ENCODE measurements at regions not wholly inside any gene's neighbourhood (a gene's known extent, or its start where the extent isn't known, plus 50 kb on each side); places are given as distances from the start of the nearest gene placed in this dataset.

DNA sequence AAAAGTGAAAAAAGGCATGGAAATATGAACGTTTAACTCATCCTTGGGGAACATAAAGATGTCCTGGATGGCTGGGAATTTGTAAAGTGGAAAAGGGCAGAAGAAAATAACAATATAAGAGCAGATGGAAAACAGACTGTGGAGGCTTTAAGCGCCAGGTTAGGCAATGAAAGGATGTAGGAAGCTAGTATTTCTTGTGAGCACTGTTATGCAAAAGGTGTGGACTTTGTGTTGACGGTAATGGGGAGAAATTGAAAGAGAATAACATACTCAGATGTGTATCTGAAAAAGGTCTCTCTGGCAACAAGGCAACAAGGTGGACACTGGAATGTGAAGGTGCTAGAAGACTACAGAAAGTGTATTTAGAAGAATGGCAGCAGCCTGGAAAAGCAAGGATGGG is 411.8 kb downstream of the PLPP3 start:
- ATAC-seq = no peak
- no peaks in the 10 kb centered on the region for H3K4me1 ChIP-seq (ENCODE audit: insufficient read depth, low read length)
- no peak overlapping the region for H3K4me3 ChIP-seq (ENCODE audit: low read length)
- no peak overlapping the region for H3K9ac ChIP-seq (ENCODE audit: low read length)
- H2AFZ ChIP-seq (ENCODE audit: low read length) = no peak overlapping the region
- TF ChIP-seq EZH2 (IDR thresholded peaks at IDR 0.05; ENCODE audit: low read length, unreplicated experiment) (no peak), EZH2phosphoT487 (IDR thresholded peaks at IDR 0.05; ENCODE audit: borderline replicate concordance, low read length) (no peak)
- TF ChIP-seq, protein P1, sequence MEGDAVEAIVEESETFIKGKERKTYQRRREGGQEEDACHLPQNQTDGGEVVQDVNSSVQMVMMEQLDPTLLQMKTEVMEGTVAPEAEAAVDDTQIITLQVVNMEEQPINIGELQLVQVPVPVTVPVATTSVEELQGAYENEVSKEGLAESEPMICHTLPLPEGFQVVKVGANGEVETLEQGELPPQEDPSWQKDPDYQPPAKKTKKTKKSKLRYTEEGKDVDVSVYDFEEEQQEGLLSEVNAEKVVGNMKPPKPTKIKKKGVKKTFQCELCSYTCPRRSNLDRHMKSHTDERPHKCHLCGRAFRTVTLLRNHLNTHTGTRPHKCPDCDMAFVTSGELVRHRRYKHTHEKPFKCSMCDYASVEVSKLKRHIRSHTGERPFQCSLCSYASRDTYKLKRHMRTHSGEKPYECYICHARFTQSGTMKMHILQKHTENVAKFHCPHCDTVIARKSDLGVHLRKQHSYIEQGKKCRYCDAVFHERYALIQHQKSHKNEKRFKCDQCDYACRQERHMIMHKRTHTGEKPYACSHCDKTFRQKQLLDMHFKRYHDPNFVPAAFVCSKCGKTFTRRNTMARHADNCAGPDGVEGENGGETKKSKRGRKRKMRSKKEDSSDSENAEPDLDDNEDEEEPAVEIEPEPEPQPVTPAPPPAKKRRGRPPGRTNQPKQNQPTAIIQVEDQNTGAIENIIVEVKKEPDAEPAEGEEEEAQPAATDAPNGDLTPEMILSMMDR (conservative IDR thresholded peaks at IDR 0.05; ENCODE audit: low read depth, low read length) = no peak
- ChIA-PET POLR2A (ENCODE audit: unreplicated experiment) (interaction anchor here (0.7 kb wide), 1 partner anchor 18 kb away, joined by 5 read pairs; no protein-coding TSS in a partner anchor), CTCF (no interaction called here)
- no peaks in the 10 kb centered on the region for H4K20me1 ChIP-seq (ENCODE audit: low read length)
- H3K36me3 ChIP-seq (ENCODE audit: low read depth, low read length) = no peaks in the 10 kb centered on the region
- H3K27ac ChIP-seq (ENCODE audit: low read length) = no peak overlapping the region
- DNase-seq = no peak
- no peaks in the 10 kb centered on the region for H3K79me2 ChIP-seq (ENCODE audit: low read length)
- no peaks in the 10 kb centered on the region for H3F3A ChIP-seq (ENCODE audit: low read length, unreplicated experiment)
- no peaks in the 10 kb centered on the region for H3K9me2 ChIP-seq (replicated peaks; ENCODE audit: low read length)
- intact Hi-C loops (cut with micrococcal nuclease) = no loop called here
- no peaks in the 10 kb centered on the region for H3K9me3 ChIP-seq (ENCODE audit: low read length)
- H3K4me2 ChIP-seq (ENCODE audit: low read length) = no peak overlapping the region
- H3K27me3 ChIP-seq (ENCODE audit: low read length) = no peaks in the 10 kb centered on the region
- no TSS peak for BruUV-seq (replicated peaks)

DNA sequence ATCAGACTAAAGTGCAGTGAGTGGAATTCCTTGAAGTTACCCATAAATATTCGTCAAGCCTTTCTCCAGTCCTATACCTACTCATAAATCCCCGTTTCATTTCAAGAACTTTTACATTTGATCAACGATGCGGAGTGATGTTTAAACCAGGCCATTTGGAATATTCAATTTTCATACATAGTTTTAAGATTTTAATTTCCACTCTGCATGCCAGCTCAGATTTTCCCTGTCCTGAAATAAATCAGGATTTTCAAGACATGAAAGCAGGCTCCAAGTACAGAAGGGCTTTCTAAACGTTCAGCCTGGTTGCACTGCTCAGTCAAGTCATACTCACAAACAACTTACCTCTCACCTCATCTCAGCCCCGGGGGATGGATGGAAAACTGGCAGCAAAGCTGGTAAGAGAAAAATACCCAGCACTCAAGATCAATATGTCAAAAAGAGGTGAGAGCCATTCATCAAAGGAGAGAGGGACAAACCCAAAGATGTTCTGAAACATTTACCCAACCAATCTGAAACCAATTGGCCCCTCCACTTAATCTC is 418.5 kb downstream of the PLPP3 start:
- Histone ChIP-seq H3K4me3 (ENCODE audit: low read length) (no peak overlapping the region), H4K20me1 (ENCODE audit: low read length) (no peaks in the 10 kb centered on the region), H3K9me2 (replicated peaks; ENCODE audit: low read length) (no peaks in the 10 kb centered on the region), H2AFZ (ENCODE audit: low read length) (no peak overlapping the region), H3K79me2 (ENCODE audit: low read length) (no peaks in the 10 kb centered on the region), H3K27me3 (ENCODE audit: low read length) (no peaks in the 10 kb centered on the region), H3K4me2 (ENCODE audit: low read length) (no peak overlapping the region), H3K4me1 (ENCODE audit: insufficient read depth, low read length) (no peaks in the 10 kb centered on the region), H3K36me3 (ENCODE audit: low read depth, low read length) (no peaks in the 10 kb centered on the region), H3K27ac (ENCODE audit: low read length) (no peak overlapping the region), H3K9me3 (ENCODE audit: low read length) (no peaks in the 10 kb centered on the region), H3K9ac (ENCODE audit: low read length) (no peak overlapping the region), H3F3A (ENCODE audit: low read length, unreplicated experiment) (no peaks in the 10 kb centered on the region)
- BruUV-seq (replicated peaks) = no TSS peak
- no peak for ATAC-seq
- no peak for DNase-seq
- POLR2A ChIA-PET (ENCODE audit: unreplicated experiment) = no interaction called here
- CTCF ChIA-PET = no interaction called here
- TF ChIP-seq, protein P1 (conservative IDR thresholded peaks at IDR 0.05; ENCODE audit: low read depth, low read length) = no peak
- TF ChIP-seq EZH2phosphoT487 (IDR thresholded peaks at IDR 0.05; ENCODE audit: borderline replicate concordance, low read length) = no peak
- TF ChIP-seq EZH2 (IDR thresholded peaks at IDR 0.05; ENCODE audit: low read length, unreplicated experiment) = no peak
- intact Hi-C loops (cut with micrococcal nuclease) = no loop called here

DNA sequence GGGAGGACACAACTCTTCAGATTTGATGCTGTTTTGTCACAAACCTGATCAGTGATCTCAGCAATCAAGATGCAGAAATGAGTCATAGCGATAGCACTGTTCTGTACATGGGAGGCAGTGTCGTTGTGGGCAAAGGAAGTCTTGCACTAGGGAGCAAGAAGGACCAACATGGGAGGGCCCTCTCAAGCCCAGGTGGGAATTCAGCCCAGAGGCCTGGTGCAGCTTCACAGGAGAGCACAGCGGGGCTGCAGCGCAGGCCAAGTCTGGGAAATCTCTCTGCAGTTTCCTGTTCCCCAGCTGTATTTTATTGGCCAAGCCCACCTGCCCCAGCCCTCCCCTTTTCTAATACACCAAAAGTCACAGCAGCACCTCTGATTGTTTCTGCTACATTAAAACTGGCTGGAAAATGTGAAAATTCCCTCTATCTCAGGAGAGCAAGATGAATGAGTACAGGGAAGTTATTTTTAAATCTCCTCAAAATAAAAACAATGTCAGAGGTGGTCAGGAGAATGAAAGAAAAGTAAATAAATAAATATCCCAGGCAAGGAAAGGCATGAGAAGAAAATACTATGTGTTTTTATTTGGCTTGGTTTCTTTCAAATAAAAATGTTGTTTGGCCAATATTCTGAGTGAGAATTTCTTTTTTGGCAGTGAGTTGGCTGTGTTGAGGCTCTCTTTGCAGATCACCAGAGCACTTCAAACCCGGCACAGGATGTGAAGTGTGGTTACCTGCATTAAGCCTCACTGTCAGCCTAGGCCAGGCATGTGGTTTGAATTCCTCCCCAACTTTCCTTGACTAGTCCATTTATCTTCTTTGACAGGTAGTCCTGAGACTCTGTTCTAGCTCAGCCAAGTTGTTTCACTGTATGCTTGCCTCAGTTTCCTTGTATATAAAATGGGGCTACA is 422.1 kb downstream of the PLPP3 start:
- no peak for ATAC-seq
- no TSS peak for BruUV-seq (replicated peaks)

More for the DNA sequence above, 422.1 kb downstream of the PLPP3 start:
- H3K9me2 ChIP-seq (replicated peaks; ENCODE audit: low read length) = no peaks in the 10 kb centered on the region
- no peak overlapping the region for H3K4me3 ChIP-seq (ENCODE audit: low read length)
- ChIA-PET POLR2A (ENCODE audit: unreplicated experiment) (no interaction called here), CTCF (no interaction called here)
- no peak overlapping the region for H3K4me2 ChIP-seq (ENCODE audit: low read length)
- no peaks in the 10 kb centered on the region for H3K36me3 ChIP-seq (ENCODE audit: low read depth, low read length)
- no peak overlapping the region for H3K9ac ChIP-seq (ENCODE audit: low read length)
- TF ChIP-seq EZH2phosphoT487 (IDR thresholded peaks at IDR 0.05; ENCODE audit: borderline replicate concordance, low read length) = no peak
- TF ChIP-seq, protein P1 (conservative IDR thresholded peaks at IDR 0.05; ENCODE audit: low read depth, low read length) = no peak
- no peak for TF ChIP-seq EZH2 (IDR thresholded peaks at IDR 0.05; ENCODE audit: low read length, unreplicated experiment)
- no peaks in the 10 kb centered on the region for H4K20me1 ChIP-seq (ENCODE audit: low read length)
- no peaks in the 10 kb centered on the region for H3K27me3 ChIP-seq (ENCODE audit: low read length)
- intact Hi-C loops (cut with micrococcal nuclease) = no loop called here
- H3K27ac ChIP-seq (ENCODE audit: low read length) = no peak overlapping the region
- H3K4me1 ChIP-seq (ENCODE audit: insufficient read depth, low read length) = no peaks in the 10 kb centered on the region
- no peaks in the 10 kb centered on the region for H3K79me2 ChIP-seq (ENCODE audit: low read length)
- no peak overlapping the region for H2AFZ ChIP-seq (ENCODE audit: low read length)
- H3K9me3 ChIP-seq (ENCODE audit: low read length) = no peaks in the 10 kb centered on the region
- no peak for DNase-seq
- no peaks in the 10 kb centered on the region for H3F3A ChIP-seq (ENCODE audit: low read length, unreplicated experiment)
